SU-DHL-6 (cell line): ENCODE measurements at regions not wholly inside any gene's neighbourhood (a gene's known extent, or its start where the extent isn't known, plus 50 kb on each side); places are given as distances from the start of the nearest gene placed in this dataset.

Source experiments
- CTCF ChIP-seq: fragments of 200-600 bp; sonication (generic); IDR thresholded peaks from one replicate; pipeline ENCODE4 v1.5.1; 2017; ENCODE audit warnings: antibody characterized with exemption, mild to moderate bottlenecking, low read length, moderate library complexity; ENCODE audit not compliant: insufficient read depth, poor library complexity, severe bottlenecking
- EZH2phosphoT487 ChIP-seq: fragments of 200-600 bp; sonication (generic), shearing (Covaris generic); conservative IDR thresholded peaks from 2 replicates; pipeline ENCODE4 v1.6.1; 2018; ENCODE audit warnings: mild to moderate bottlenecking, antibody characterized with exemption, low read length, moderate library complexity, mixed read lengths

DNA sequence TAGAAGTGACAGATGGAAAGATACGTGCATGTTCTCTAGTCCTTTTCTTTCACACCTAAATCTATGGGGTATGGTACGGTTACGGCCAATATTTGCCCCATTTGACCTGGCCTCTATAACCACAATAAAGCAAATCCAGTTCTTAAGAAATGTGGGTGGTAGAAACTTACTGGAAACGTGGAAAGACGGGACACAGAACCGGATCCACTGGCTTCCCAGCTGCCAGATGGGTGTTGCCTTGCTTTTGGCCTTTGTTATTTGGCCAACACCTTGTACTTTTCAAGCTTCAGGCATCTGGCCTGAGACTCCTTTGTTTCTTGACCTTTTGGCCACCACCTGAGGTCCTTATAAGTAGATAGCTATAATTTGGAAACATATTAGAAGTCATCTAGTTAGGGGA is 635.9 kb downstream of the SLC4A3 start:
- TF ChIP-seq CTCF (no peak), EZH2phosphoT487 (no peak)
